Activated T-cell treated with anti-CD3 and anti-CD28 coated beads for 4 hours (primary cell): ENCODE measurements at regions not wholly inside any gene's neighbourhood (a gene's known extent, or its start where the extent isn't known, plus 50 kb on each side); places are given as distances from the start of the nearest gene placed in this dataset.

ENCODE experiments used
- DNase-seq: peaks from one replicate; pipeline ENCODE4 v3.0.0-alpha.2; 2020

GRCh38 chr3:30341079-30341478 lies 265.3 kb upstream of the TGFBR2 start:
- no peak for DNase-seq

GRCh38 chr3:30341851-30342250 lies 264.6 kb upstream of the TGFBR2 start:
- DNase-seq, result no peak

- no peak for DNase-seq
These were observed 263.9 kb upstream of the TGFBR2 start for GRCh38 chr3:30342318-30343060.

- no peak for DNase-seq
These were observed 263.2 kb upstream of the TGFBR2 start for GRCh38 chr3:30343067-30343831.

- DNase-seq, result no peak
These were observed 262.5 kb upstream of the TGFBR2 start for GRCh38 chr3:30343861-30344260.

- DNase-seq, result no peak
These were observed 262.1 kb upstream of the TGFBR2 start for GRCh38 chr3:30344288-30344687.

- DNase-seq, result no peak
These were observed 259.5 kb upstream of the TGFBR2 start for GRCh38 chr3:30346933-30347320.

GRCh38 chr3:30347679-30348216 lies 258.7 kb upstream of the TGFBR2 start:
- no peak for DNase-seq

GRCh38 chr3:30349507-30349906 lies 256.9 kb upstream of the TGFBR2 start:
- no peak for DNase-seq

GRCh38 chr3:30350011-30350410 lies 256.4 kb upstream of the TGFBR2 start:
- DNase-seq, result no peak

- DNase-seq, result no peak
These were observed 255.5 kb upstream of the TGFBR2 start for GRCh38 chr3:30350901-30351300.

- DNase-seq, result no peak
These were observed 253.7 kb upstream of the TGFBR2 start for GRCh38 chr3:30352410-30353318.

- DNase-seq, result peak; percentile 25
These were observed 252.5 kb upstream of the TGFBR2 start for GRCh38 chr3:30353711-30354467.

- DNase-seq, result no peak
These were observed 251.9 kb upstream of the TGFBR2 start for GRCh38 chr3:30354513-30354912.

- no peak for DNase-seq
These were observed 251.4 kb upstream of the TGFBR2 start for GRCh38 chr3:30354972-30355371.

GRCh38 chr3:30355622-30356021 lies 250.8 kb upstream of the TGFBR2 start:
- DNase-seq, result no peak

GRCh38 chr3:30356866-30357753 lies 249.3 kb upstream of the TGFBR2 start:
- DNase-seq, result no peak

GRCh38 chr3:30357897-30358296 lies 248.5 kb upstream of the TGFBR2 start:
- DNase-seq, result no peak

GRCh38 chr3:30358871-30359270 lies 247.5 kb upstream of the TGFBR2 start:
- DNase-seq, result no peak

GRCh38 chr3:30368978-30369377 lies 237.4 kb upstream of the TGFBR2 start:
- DNase-seq, result no peak

GRCh38 chr3:30370681-30371271 lies 235.6 kb upstream of the TGFBR2 start:
- no peak for DNase-seq
